ENCODE measurements at regions not wholly inside any gene's neighbourhood (a gene's known extent, or its start where the extent isn't known, plus 50 kb on each side); places are given as distances from the start of the nearest gene placed in this dataset.

GRCh38 chr15:97236140-97236539 lies 724.4 kb upstream of the ARRDC4 start:
- DNase-seq (ENCODE audit: low read depth) = no peak
- no peak overlapping the region for H3K4me3 ChIP-seq (ENCODE audit: low read depth, low read length)

GRCh38 chr15:97237160-97237559 lies 723.3 kb upstream of the ARRDC4 start:
- DNase-seq (ENCODE audit: low read depth) = no peak
- no peak overlapping the region for H3K4me3 ChIP-seq (ENCODE audit: low read depth, low read length)

- H3K4me3 ChIP-seq (ENCODE audit: low read depth, low read length) = no peak overlapping the region
- DNase-seq (ENCODE audit: low read depth) = no peak
Measured at GRCh38 chr15:97248376-97248775, 712.1 kb upstream of the ARRDC4 start.

GRCh38 chr15:97259943-97260342 lies 700.6 kb upstream of the ARRDC4 start:
- no peak for DNase-seq (ENCODE audit: low read depth)

GRCh38 chr15:97301166-97301565 lies 659.3 kb upstream of the ARRDC4 start:
- H3K4me3 ChIP-seq (ENCODE audit: low read depth, low read length) = no peak overlapping the region
- no peak for DNase-seq (ENCODE audit: low read depth)

More at GRCh38 chr15:97259943-97260342, 700.6 kb upstream of the ARRDC4 start:
- no peak overlapping the region for H3K4me3 ChIP-seq (ENCODE audit: low read depth, low read length)

GRCh38 chr15:97316362-97316761 lies 644.1 kb upstream of the ARRDC4 start:
- H3K4me3 ChIP-seq (ENCODE audit: low read depth, low read length) = no peak overlapping the region
- DNase-seq (ENCODE audit: low read depth) = no peak

GRCh38 chr15:97317163-97317562 lies 643.3 kb upstream of the ARRDC4 start:
- no peak for DNase-seq (ENCODE audit: low read depth)
- no peak overlapping the region for H3K4me3 ChIP-seq (ENCODE audit: low read depth, low read length)

- H3K4me3 ChIP-seq (ENCODE audit: low read depth, low read length) = no peak overlapping the region
- no peak for DNase-seq (ENCODE audit: low read depth)
Measured at GRCh38 chr15:97319291-97319690, 641.2 kb upstream of the ARRDC4 start.

- DNase-seq (ENCODE audit: low read depth) = no peak
Measured at GRCh38 chr15:97346221-97346620, 614.3 kb upstream of the ARRDC4 start.

GRCh38 chr15:97350813-97351212 lies 609.7 kb upstream of the ARRDC4 start:
- H3K4me3 ChIP-seq (ENCODE audit: low read depth, low read length) = no peak overlapping the region
- no peak for DNase-seq (ENCODE audit: low read depth)

More at GRCh38 chr15:97346221-97346620, 614.3 kb upstream of the ARRDC4 start:
- no peak overlapping the region for H3K4me3 ChIP-seq (ENCODE audit: low read depth, low read length)

GRCh38 chr15:97383516-97383915 lies 577.0 kb upstream of the ARRDC4 start:
- no peak for DNase-seq (ENCODE audit: low read depth)
- H3K4me3 ChIP-seq (ENCODE audit: low read depth, low read length) = no peak overlapping the region

- no peak for DNase-seq (ENCODE audit: low read depth)
- H3K4me3 ChIP-seq (ENCODE audit: low read depth, low read length) = no peak overlapping the region
Measured at GRCh38 chr15:97386940-97387339, 573.6 kb upstream of the ARRDC4 start.

GRCh38 chr15:97401195-97401594 lies 559.3 kb upstream of the ARRDC4 start:
- no peak overlapping the region for H3K4me3 ChIP-seq (ENCODE audit: low read depth, low read length)
- no peak for DNase-seq (ENCODE audit: low read depth)

- no peak overlapping the region for H3K4me3 ChIP-seq (ENCODE audit: low read depth, low read length)
- no peak for DNase-seq (ENCODE audit: low read depth)
Measured at GRCh38 chr15:97401970-97402369, 558.5 kb upstream of the ARRDC4 start.

- H3K4me3 ChIP-seq (ENCODE audit: low read depth, low read length) = no peak overlapping the region
- DNase-seq (ENCODE audit: low read depth) = no peak
Measured at GRCh38 chr15:97406841-97407240, 553.7 kb upstream of the ARRDC4 start.

GRCh38 chr15:97410897-97411575 lies 549.5 kb upstream of the ARRDC4 start:
- DNase-seq (ENCODE audit: low read depth) = no peak

GRCh38 chr15:97420130-97420529 lies 540.4 kb upstream of the ARRDC4 start:
- no peak overlapping the region for H3K4me3 ChIP-seq (ENCODE audit: low read depth, low read length)
- DNase-seq (ENCODE audit: low read depth) = no peak

More at GRCh38 chr15:97410897-97411575, 549.5 kb upstream of the ARRDC4 start:
- H3K4me3 ChIP-seq (ENCODE audit: low read depth, low read length) = no peak overlapping the region

GRCh38 chr15:97425596-97425995 lies 534.9 kb upstream of the ARRDC4 start:
- no peak for DNase-seq (ENCODE audit: low read depth)
- no peak overlapping the region for H3K4me3 ChIP-seq (ENCODE audit: low read depth, low read length)

GRCh38 chr15:97443101-97443500 lies 517.4 kb upstream of the ARRDC4 start:
- H3K4me3 ChIP-seq (ENCODE audit: low read depth, low read length) = no peak overlapping the region
- no peak for DNase-seq (ENCODE audit: low read depth)

GRCh38 chr15:97446138-97446537 lies 514.4 kb upstream of the ARRDC4 start:
- no peak overlapping the region for H3K4me3 ChIP-seq (ENCODE audit: low read depth, low read length)
- no peak for DNase-seq (ENCODE audit: low read depth)

GRCh38 chr15:97456521-97457202 lies 503.8 kb upstream of the ARRDC4 start:
- H3K4me3 ChIP-seq (ENCODE audit: low read depth, low read length) = no peak overlapping the region
- no peak for DNase-seq (ENCODE audit: low read depth)

All from skeletal muscle cell (primary cell).